Ishikawa (cell line): ENCODE measurements at regions not wholly inside any gene's neighbourhood (a gene's known extent, or its start where the extent isn't known, plus 50 kb on each side); places are given as distances from the start of the nearest gene placed in this dataset.
A peak's percentile ranks its signal among the peaks of the same experiment; 100 is the strongest.

Experiments used
- CEBPB ChIP-seq: IDR thresholded peaks from 2 replicates; pipeline ENCODE4 v1.6.1; 2012
- CREB1 ChIP-seq: IDR thresholded peaks from 2 replicates; pipeline ENCODE4 v1.6.1; 2012; ENCODE audit warnings: low read depth
- EGR1 ChIP-seq: IDR thresholded peaks from 2 replicates; pipeline ENCODE4 v1.6.1; 2012
- EP300 ChIP-seq: IDR thresholded peaks from 2 replicates; pipeline ENCODE4 v1.6.1; 2012; ENCODE audit warnings: borderline replicate concordance
- FOXM1 ChIP-seq: IDR thresholded peaks from 2 replicates; pipeline ENCODE4 v1.6.1; 2012; ENCODE audit warnings: low read depth, borderline replicate concordance
- MAX ChIP-seq: IDR thresholded peaks from 2 replicates; pipeline ENCODE4 v1.6.1; 2012
- NFIC ChIP-seq: IDR thresholded peaks from 2 replicates; pipeline ENCODE4 v1.6.1; 2012
- RAD21 ChIP-seq: IDR thresholded peaks from 2 replicates; pipeline ENCODE4 v1.6.1; 2012; ENCODE audit warnings: low read depth
- REST ChIP-seq: IDR thresholded peaks from 2 replicates; pipeline ENCODE4 v1.6.1; 2012; ENCODE audit warnings: low read depth, mild to moderate bottlenecking
- TAF1 ChIP-seq: IDR thresholded peaks from 2 replicates; pipeline ENCODE4 v1.6.1; 2012; ENCODE audit warnings: low read depth, mild to moderate bottlenecking
- TCF12 ChIP-seq: IDR thresholded peaks from 2 replicates; pipeline ENCODE4 v1.6.1; 2012; ENCODE audit warnings: low read depth
- TEAD4 ChIP-seq: IDR thresholded peaks from 2 replicates; pipeline ENCODE4 v1.6.1; 2012
- USF1 ChIP-seq: IDR thresholded peaks from 2 replicates; pipeline ENCODE4 v1.6.1; 2012
- YY1 ChIP-seq: IDR thresholded peaks from 2 replicates; pipeline ENCODE4 v1.6.1; 2012; ENCODE audit warnings: low read depth
- ZBTB7A ChIP-seq: IDR thresholded peaks from 2 replicates; pipeline ENCODE4 v1.6.1; 2012; ENCODE audit warnings: low read depth

GRCh38 chr11:103530257-103530656 is 421.0 kb downstream of the DYNC2H1 start:
- TF ChIP-seq NFIC (no peak), CREB1 (no peak), TAF1 (no peak), CEBPB (no peak), EP300 (no peak), MAX (no peak), REST (no peak), RAD21 (no peak), TEAD4 (no peak), TCF12 (no peak), USF1 (no peak), FOXM1 (no peak), ZBTB7A (no peak)

- no peak for TF ChIP-seq TAF1
- no peak for TF ChIP-seq USF1
- no peak for TF ChIP-seq ZBTB7A
- TF ChIP-seq FOXM1: no peak
- peak; percentile 64; the same call in 1 of the 2 replicates for TF ChIP-seq TEAD4
- TF ChIP-seq YY1: no peak
- TF ChIP-seq MAX: no peak
- TF ChIP-seq REST: no peak
Observed at GRCh38 chr11:103532133-103532788, 423.0 kb downstream of the DYNC2H1 start.

- no peak for TF ChIP-seq FOXM1
- no peak for TF ChIP-seq USF1
- TF ChIP-seq TCF12: no peak
Observed at GRCh38 chr11:103534191-103534590, 425.0 kb downstream of the DYNC2H1 start.

- TF ChIP-seq NFIC: no peak
- no peak for TF ChIP-seq ZBTB7A
- no peak for TF ChIP-seq RAD21
- no peak for TF ChIP-seq EP300
- TF ChIP-seq FOXM1: no peak
- TF ChIP-seq TEAD4: no peak
- TF ChIP-seq EGR1: no peak
- TF ChIP-seq MAX: no peak
- TF ChIP-seq CREB1: no peak
- no peak for TF ChIP-seq YY1
- no peak for TF ChIP-seq REST
- TF ChIP-seq CEBPB: no peak
Observed at GRCh38 chr11:103534959-103535358, 425.7 kb downstream of the DYNC2H1 start.
